Hepatic stellate cell (primary cell): ENCODE measurements at regions not wholly inside any gene's neighbourhood (a gene's known extent, or its start where the extent isn't known, plus 50 kb on each side); places are given as distances from the start of the nearest gene placed in this dataset.

Experiments used
- DNase-seq: peaks from one replicate; pipeline ENCODE4 v3.0.0; 2011; ENCODE audit warnings: low spot score

GRCh38 chr9:106326493-106326892 is 536.5 kb upstream of the ZNF462 start:
- no peak for DNase-seq

- DNase-seq: no peak
Observed at GRCh38 chr9:106333481-106333880, 529.5 kb upstream of the ZNF462 start.

- no peak for DNase-seq
Observed at GRCh38 chr9:106334081-106334480, 528.9 kb upstream of the ZNF462 start.

- no peak for DNase-seq
Observed at GRCh38 chr9:106339882-106340281, 523.1 kb upstream of the ZNF462 start.

GRCh38 chr9:106350777-106351176 is 512.2 kb upstream of the ZNF462 start:
- no peak for DNase-seq

GRCh38 chr9:106356924-106357323 is 506.0 kb upstream of the ZNF462 start:
- no peak for DNase-seq

GRCh38 chr9:106358331-106358730 is 504.6 kb upstream of the ZNF462 start:
- DNase-seq: no peak

GRCh38 chr9:106376689-106377088 is 486.3 kb upstream of the ZNF462 start:
- DNase-seq: no peak

GRCh38 chr9:106383072-106383471 is 479.9 kb upstream of the ZNF462 start:
- no peak for DNase-seq

- DNase-seq: no peak
Observed at GRCh38 chr9:106387965-106388364, 475.0 kb upstream of the ZNF462 start.

GRCh38 chr9:106393226-106393625 is 469.7 kb upstream of the ZNF462 start:
- no peak for DNase-seq

GRCh38 chr9:106400170-106400569 is 462.8 kb upstream of the ZNF462 start:
- DNase-seq: no peak

- DNase-seq: no peak
Observed at GRCh38 chr9:106400950-106401349, 462.0 kb upstream of the ZNF462 start.

GRCh38 chr9:106403081-106403480 is 459.9 kb upstream of the ZNF462 start:
- no peak for DNase-seq

GRCh38 chr9:106404137-106404536 is 458.8 kb upstream of the ZNF462 start:
- no peak for DNase-seq

GRCh38 chr9:106405871-106406435 is 457.0 kb upstream of the ZNF462 start:
- DNase-seq: no peak

- DNase-seq: no peak
Observed at GRCh38 chr9:106414042-106414441, 448.9 kb upstream of the ZNF462 start.

GRCh38 chr9:106417685-106418084 is 445.3 kb upstream of the ZNF462 start:
- DNase-seq: no peak

- no peak for DNase-seq
Observed at GRCh38 chr9:106419829-106420228, 443.1 kb upstream of the ZNF462 start.

GRCh38 chr9:106420511-106420944 is 442.4 kb upstream of the ZNF462 start:
- no peak for DNase-seq

- no peak for DNase-seq
Observed at GRCh38 chr9:106421772-106422171, 441.2 kb upstream of the ZNF462 start.

GRCh38 chr9:106423575-106423974 is 439.4 kb upstream of the ZNF462 start:
- no peak for DNase-seq

- DNase-seq: no peak
Observed at GRCh38 chr9:106432631-106433030, 430.3 kb upstream of the ZNF462 start.

- no peak for DNase-seq
Observed at GRCh38 chr9:106438928-106439327, 424.0 kb upstream of the ZNF462 start.

GRCh38 chr9:106441283-106441682 is 421.7 kb upstream of the ZNF462 start:
- DNase-seq: no peak
